WTC11 (cell line): ENCODE measurements at regions not wholly inside any gene's neighbourhood (a gene's known extent, or its start where the extent isn't known, plus 50 kb on each side); places are given as distances from the start of the nearest gene placed in this dataset.

Experiments
- ATAC-seq: fragments of 200-7000 bp; cut with Tn5 transposase; 2 replicates; pipeline ENCODE4 v1.10.0; 2021; ENCODE audit warnings: mild to moderate bottlenecking, moderate library complexity
- CTCF ChIA-PET: fragments of 300-600 bp; sonication (Branson Sonifier 250); formaldehyde crosslinking; loops from one replicate; lab custom pipeline; 2021; ENCODE audit warnings: antibody characterized with exemption; lab: Charles Lee
- POLR2A ChIA-PET: fragments of 350-600 bp; sonication (Branson Sonifier 250); formaldehyde crosslinking; loops from one replicate; lab custom pipeline; 2021; ENCODE audit warnings: antibody characterized with exemption; lab: Charles Lee
- DNase-seq: peaks from one replicate; pipeline ENCODE4 v3.0.0; 2021; ENCODE audit warnings: low spot score
- H3K27ac Mint-ChIP-seq: 2 replicates; pipeline ENCODE4 v1.8.0; 2021; ENCODE audit warnings: mixed read lengths
- H3K27me3 Mint-ChIP-seq: 2 replicates; pipeline ENCODE4 v1.8.0; 2021; ENCODE audit warnings: low read depth, mild to moderate bottlenecking, moderate library complexity, mixed read lengths
- H3K36me3 Mint-ChIP-seq: 2 replicates; pipeline ENCODE4 v1.8.0; 2021; ENCODE audit warnings: mixed read lengths
- H3K4me1 Mint-ChIP-seq: 2 replicates; pipeline ENCODE4 v1.8.0; 2022; ENCODE audit warnings: mixed read lengths
- H3K4me3 Mint-ChIP-seq: 2 replicates; pipeline ENCODE4 v1.8.0; 2021; ENCODE audit warnings: mild to moderate bottlenecking, moderate library complexity, mixed read lengths
- H3K9me3 Mint-ChIP-seq: 2 replicates; pipeline ENCODE4 v1.8.0; 2021; ENCODE audit warnings: mixed read lengths
- ATF1 ChIP-seq: sonication (generic); formaldehyde crosslinking; IDR thresholded peaks from 2 replicates; pipeline ENCODE4 v1.8.1; 2023; ENCODE audit warnings: mild to moderate bottlenecking, moderate library complexity, missing genetic modification reagents
- CTCF ChIP-seq: fragments of 200-600 bp; IDR thresholded peaks from 2 replicates; pipeline ENCODE4 v1.8.0; 2022; ENCODE audit warnings: antibody characterized with exemption
- EMX1 ChIP-seq: fragments of 250-450 bp; sonication (Bioruptor Pico); IDR thresholded peaks from 2 replicates; pipeline ENCODE4 v1.8.0; 2021; ENCODE audit warnings: mild to moderate bottlenecking
- FOXP4 ChIP-seq: sonication (generic); formaldehyde crosslinking; IDR thresholded peaks from 2 replicates; pipeline ENCODE4 v1.8.0; 2022; ENCODE audit warnings: mild to moderate bottlenecking, missing genetic modification reagents
- GABPB1 ChIP-seq: sonication (generic); formaldehyde crosslinking; IDR thresholded peaks from 2 replicates; pipeline ENCODE4 v1.8.1; 2023; ENCODE audit warnings: mild to moderate bottlenecking, missing genetic modification reagents
- GTF2I ChIP-seq: fragments of 250-450 bp; sonication (Bioruptor Pico); conservative IDR thresholded peaks from 2 replicates; pipeline ENCODE4 v1.4.0; 2021; ENCODE audit warnings: mild to moderate bottlenecking
- HMGA2 ChIP-seq: fragments of 250-450 bp; sonication (Bioruptor Pico); IDR thresholded peaks from 2 replicates; pipeline ENCODE4 v1.4.0; 2021; ENCODE audit warnings: mild to moderate bottlenecking, moderate library complexity
- MXD4 ChIP-seq: fragments of 250-450 bp; sonication (Bioruptor Pico); IDR thresholded peaks from 2 replicates; pipeline ENCODE4 v1.8.0; 2021; ENCODE audit warnings: mild to moderate bottlenecking, moderate library complexity, borderline replicate concordance
- MYBL2 ChIP-seq: sonication (generic); formaldehyde crosslinking; IDR thresholded peaks from 2 replicates; pipeline ENCODE4 v1.8.1; 2023; ENCODE audit warnings: mild to moderate bottlenecking, moderate library complexity, missing genetic modification reagents
- NR2C2 ChIP-seq: sonication (generic); formaldehyde crosslinking; IDR thresholded peaks from 2 replicates; pipeline ENCODE4 v1.8.0; 2022; ENCODE audit warnings: mild to moderate bottlenecking, missing genetic modification reagents
- PRDM15 ChIP-seq: sonication (generic); formaldehyde crosslinking; IDR thresholded peaks from 2 replicates; pipeline ENCODE4 v1.8.0; 2022; ENCODE audit warnings: missing genetic modification reagents
- TEAD1 ChIP-seq: sonication (generic); formaldehyde crosslinking; IDR thresholded peaks from 2 replicates; pipeline ENCODE4 v1.8.0; 2022; ENCODE audit warnings: mild to moderate bottlenecking, missing genetic modification reagents
- ZNF532 ChIP-seq: fragments of 250-450 bp; sonication (Bioruptor Pico); IDR thresholded peaks from 2 replicates; pipeline ENCODE4 v1.9.0; 2021; ENCODE audit warnings: mild to moderate bottlenecking, borderline replicate concordance
- TF ChIP-seq, protein P1 (sequence below): sonication (generic); formaldehyde crosslinking; IDR thresholded peaks from 2 replicates; pipeline ENCODE4 v1.8.0; 2023; ENCODE audit warnings: missing genetic modification reagents, mild to moderate bottlenecking, borderline replicate concordance
- TF ChIP-seq, protein P2 (sequence below): sonication (generic); formaldehyde crosslinking; IDR thresholded peaks from 2 replicates; pipeline ENCODE4 v1.8.1; 2022; ENCODE audit warnings: missing genetic modification reagents, borderline replicate concordance
- TF ChIP-seq, protein P3 (sequence below): sonication (generic); formaldehyde crosslinking; IDR thresholded peaks from 2 replicates; pipeline ENCODE4 v1.8.1; 2023; ENCODE audit warnings: mild to moderate bottlenecking, missing genetic modification reagents, moderate library complexity
- TF ChIP-seq, protein P4 (sequence below): fragments of 250-450 bp; sonication (Bioruptor Pico); IDR thresholded peaks from 2 replicates; pipeline ENCODE4 v1.9.0; 2021; ENCODE audit warnings: mild to moderate bottlenecking

- no peaks in the 10 kb centered on the region for H3K36me3 Mint-ChIP-seq
- ChIA-PET POLR2A (no interaction called here), CTCF (no interaction called here)
- ATAC-seq = no peak
- peaks cover 9% of the 10 kb centered on the region for H3K4me1 Mint-ChIP-seq
- no peaks in the 10 kb centered on the region; the same call in none of the 2 replicates for H3K27me3 Mint-ChIP-seq
- H3K4me3 Mint-ChIP-seq = no peak overlapping the region
- peaks cover 24% of the 10 kb centered on the region for H3K9me3 Mint-ChIP-seq
- DNase-seq = no peak
- no peak overlapping the region for H3K27ac Mint-ChIP-seq
- TF ChIP-seq ATF1 (CRISPR knock-in tag) (no peak), CTCF (no peak), MXD4 (CRISPR knock-in tag) (no peak), GABPB1 (CRISPR knock-in tag) (no peak), HMGA2 (CRISPR knock-in tag) (no peak), FOXP4 (no peak), GTF2I (CRISPR knock-in tag) (no peak), PRDM15 (no peak), ZNF532 (no peak), NR2C2 (CRISPR knock-in tag) (no peak), MYBL2 (CRISPR knock-in tag) (no peak), EMX1 (CRISPR knock-in tag) (no peak), TEAD1 (CRISPR knock-in tag) (no peak)
- TF ChIP-seq, protein P1, sequence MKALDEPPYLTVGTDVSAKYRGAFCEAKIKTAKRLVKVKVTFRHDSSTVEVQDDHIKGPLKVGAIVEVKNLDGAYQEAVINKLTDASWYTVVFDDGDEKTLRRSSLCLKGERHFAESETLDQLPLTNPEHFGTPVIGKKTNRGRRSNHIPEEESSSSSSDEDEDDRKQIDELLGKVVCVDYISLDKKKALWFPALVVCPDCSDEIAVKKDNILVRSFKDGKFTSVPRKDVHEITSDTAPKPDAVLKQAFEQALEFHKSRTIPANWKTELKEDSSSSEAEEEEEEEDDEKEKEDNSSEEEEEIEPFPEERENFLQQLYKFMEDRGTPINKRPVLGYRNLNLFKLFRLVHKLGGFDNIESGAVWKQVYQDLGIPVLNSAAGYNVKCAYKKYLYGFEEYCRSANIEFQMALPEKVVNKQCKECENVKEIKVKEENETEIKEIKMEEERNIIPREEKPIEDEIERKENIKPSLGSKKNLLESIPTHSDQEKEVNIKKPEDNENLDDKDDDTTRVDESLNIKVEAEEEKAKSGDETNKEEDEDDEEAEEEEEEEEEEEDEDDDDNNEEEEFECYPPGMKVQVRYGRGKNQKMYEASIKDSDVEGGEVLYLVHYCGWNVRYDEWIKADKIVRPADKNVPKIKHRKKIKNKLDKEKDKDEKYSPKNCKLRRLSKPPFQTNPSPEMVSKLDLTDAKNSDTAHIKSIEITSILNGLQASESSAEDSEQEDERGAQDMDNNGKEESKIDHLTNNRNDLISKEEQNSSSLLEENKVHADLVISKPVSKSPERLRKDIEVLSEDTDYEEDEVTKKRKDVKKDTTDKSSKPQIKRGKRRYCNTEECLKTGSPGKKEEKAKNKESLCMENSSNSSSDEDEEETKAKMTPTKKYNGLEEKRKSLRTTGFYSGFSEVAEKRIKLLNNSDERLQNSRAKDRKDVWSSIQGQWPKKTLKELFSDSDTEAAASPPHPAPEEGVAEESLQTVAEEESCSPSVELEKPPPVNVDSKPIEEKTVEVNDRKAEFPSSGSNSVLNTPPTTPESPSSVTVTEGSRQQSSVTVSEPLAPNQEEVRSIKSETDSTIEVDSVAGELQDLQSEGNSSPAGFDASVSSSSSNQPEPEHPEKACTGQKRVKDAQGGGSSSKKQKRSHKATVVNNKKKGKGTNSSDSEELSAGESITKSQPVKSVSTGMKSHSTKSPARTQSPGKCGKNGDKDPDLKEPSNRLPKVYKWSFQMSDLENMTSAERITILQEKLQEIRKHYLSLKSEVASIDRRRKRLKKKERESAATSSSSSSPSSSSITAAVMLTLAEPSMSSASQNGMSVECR = no peak
- TF ChIP-seq, protein P2, sequence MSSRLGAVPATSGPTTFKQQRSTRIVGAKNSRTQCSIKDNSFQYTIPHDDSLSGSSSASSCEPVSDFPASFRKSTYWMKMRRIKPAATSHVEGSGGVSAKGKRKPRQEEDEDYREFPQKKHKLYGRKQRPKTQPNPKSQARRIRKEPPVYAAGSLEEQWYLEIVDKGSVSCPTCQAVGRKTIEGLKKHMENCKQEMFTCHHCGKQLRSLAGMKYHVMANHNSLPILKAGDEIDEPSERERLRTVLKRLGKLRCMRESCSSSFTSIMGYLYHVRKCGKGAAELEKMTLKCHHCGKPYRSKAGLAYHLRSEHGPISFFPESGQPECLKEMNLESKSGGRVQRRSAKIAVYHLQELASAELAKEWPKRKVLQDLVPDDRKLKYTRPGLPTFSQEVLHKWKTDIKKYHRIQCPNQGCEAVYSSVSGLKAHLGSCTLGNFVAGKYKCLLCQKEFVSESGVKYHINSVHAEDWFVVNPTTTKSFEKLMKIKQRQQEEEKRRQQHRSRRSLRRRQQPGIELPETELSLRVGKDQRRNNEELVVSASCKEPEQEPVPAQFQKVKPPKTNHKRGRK (CRISPR knock-in tag) = no peak
- TF ChIP-seq, protein P3, sequence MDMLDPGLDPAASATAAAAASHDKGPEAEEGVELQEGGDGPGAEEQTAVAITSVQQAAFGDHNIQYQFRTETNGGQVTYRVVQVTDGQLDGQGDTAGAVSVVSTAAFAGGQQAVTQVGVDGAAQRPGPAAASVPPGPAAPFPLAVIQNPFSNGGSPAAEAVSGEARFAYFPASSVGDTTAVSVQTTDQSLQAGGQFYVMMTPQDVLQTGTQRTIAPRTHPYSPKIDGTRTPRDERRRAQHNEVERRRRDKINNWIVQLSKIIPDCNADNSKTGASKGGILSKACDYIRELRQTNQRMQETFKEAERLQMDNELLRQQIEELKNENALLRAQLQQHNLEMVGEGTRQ (CRISPR knock-in tag) = no peak
- TF ChIP-seq, protein P4, sequence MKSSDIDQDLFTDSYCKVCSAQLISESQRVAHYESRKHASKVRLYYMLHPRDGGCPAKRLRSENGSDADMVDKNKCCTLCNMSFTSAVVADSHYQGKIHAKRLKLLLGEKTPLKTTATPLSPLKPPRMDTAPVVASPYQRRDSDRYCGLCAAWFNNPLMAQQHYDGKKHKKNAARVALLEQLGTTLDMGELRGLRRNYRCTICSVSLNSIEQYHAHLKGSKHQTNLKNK (CRISPR knock-in tag) = no peak
These were observed 116.1 kb downstream of the TWIST2 start for GRCh38 chr2:238963971-238964328.
